ENCODE measurements at regions not wholly inside any gene's neighbourhood (a gene's known extent, or its start where the extent isn't known, plus 50 kb on each side); places are given as distances from the start of the nearest gene placed in this dataset.

- WGBS, 2 donors: 82 to 100% methylated on average over 1 of the region's 1 CpG
- no peaks in the 10 kb centered on the region for H3K9me3 ChIP-seq
- no peak overlapping the region for H3K27ac ChIP-seq
- H3K4me3 ChIP-seq: no peak overlapping the region
- no peaks in the 10 kb centered on the region for H3K36me3 ChIP-seq
- TF ChIP-seq POLR2A (IDR thresholded peaks at IDR 0.05) (no peak), EP300 (IDR thresholded peaks at IDR 0.05) (no peak)
- TF ChIP-seq, protein P1, sequence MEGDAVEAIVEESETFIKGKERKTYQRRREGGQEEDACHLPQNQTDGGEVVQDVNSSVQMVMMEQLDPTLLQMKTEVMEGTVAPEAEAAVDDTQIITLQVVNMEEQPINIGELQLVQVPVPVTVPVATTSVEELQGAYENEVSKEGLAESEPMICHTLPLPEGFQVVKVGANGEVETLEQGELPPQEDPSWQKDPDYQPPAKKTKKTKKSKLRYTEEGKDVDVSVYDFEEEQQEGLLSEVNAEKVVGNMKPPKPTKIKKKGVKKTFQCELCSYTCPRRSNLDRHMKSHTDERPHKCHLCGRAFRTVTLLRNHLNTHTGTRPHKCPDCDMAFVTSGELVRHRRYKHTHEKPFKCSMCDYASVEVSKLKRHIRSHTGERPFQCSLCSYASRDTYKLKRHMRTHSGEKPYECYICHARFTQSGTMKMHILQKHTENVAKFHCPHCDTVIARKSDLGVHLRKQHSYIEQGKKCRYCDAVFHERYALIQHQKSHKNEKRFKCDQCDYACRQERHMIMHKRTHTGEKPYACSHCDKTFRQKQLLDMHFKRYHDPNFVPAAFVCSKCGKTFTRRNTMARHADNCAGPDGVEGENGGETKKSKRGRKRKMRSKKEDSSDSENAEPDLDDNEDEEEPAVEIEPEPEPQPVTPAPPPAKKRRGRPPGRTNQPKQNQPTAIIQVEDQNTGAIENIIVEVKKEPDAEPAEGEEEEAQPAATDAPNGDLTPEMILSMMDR (IDR thresholded peaks at IDR 0.05): no peak
- H3K4me1 ChIP-seq: peaks cover 0 to 9% (median 0%) of the 10 kb centered on the region in 4 donors
- no peaks in the 10 kb centered on the region for H3K27me3 ChIP-seq
- DNase-seq (ENCODE audit: low spot score in 2 of 2): no peak
Observed at GRCh38 chr2:12960671-12961070, 243.9 kb downstream of the TRIB2 start.

- H3K4me3 ChIP-seq: no peak overlapping the region
- no peak for DNase-seq (ENCODE audit: low spot score in 2 of 2)
- 37 to 50% methylated on average over 5 of the region's 5 CpGs for WGBS, 2 donors
- no peaks in the 10 kb centered on the region for H3K27me3 ChIP-seq
- no peaks in the 10 kb centered on the region for H3K36me3 ChIP-seq
- no peak for TF ChIP-seq POLR2A (IDR thresholded peaks at IDR 0.05)
- TF ChIP-seq, protein P1 (IDR thresholded peaks at IDR 0.05): no peak
- TF ChIP-seq EP300 (IDR thresholded peaks at IDR 0.05): no peak
- H3K4me1 ChIP-seq: peaks cover 0 to 12% (median 0%) of the 10 kb centered on the region in 4 donors
- no peak overlapping the region for H3K27ac ChIP-seq
- H3K9me3 ChIP-seq: no peaks in the 10 kb centered on the region
Observed at GRCh38 chr2:12964904-12965539, 248.3 kb downstream of the TRIB2 start.

- DNase-seq (ENCODE audit: low spot score in 2 of 2): no peak
- no peak overlapping the region for H3K27ac ChIP-seq
- TF ChIP-seq EP300 (IDR thresholded peaks at IDR 0.05) (no peak), POLR2A (IDR thresholded peaks at IDR 0.05) (no peak)
- TF ChIP-seq, protein P1 (IDR thresholded peaks at IDR 0.05): no peak
- H3K27me3 ChIP-seq: no peaks in the 10 kb centered on the region
- H3K4me3 ChIP-seq: no peak overlapping the region
- H3K36me3 ChIP-seq: no peaks in the 10 kb centered on the region
- H3K9me3 ChIP-seq: no peaks in the 10 kb centered on the region
- peaks cover 0 to 12% (median 0%) of the 10 kb centered on the region in 4 donors for H3K4me1 ChIP-seq
Observed at GRCh38 chr2:12965540-12966269, 249.0 kb downstream of the TRIB2 start.

- H3K4me3 ChIP-seq: no peak overlapping the region
- no peaks in the 10 kb centered on the region for H3K27me3 ChIP-seq
- H3K9me3 ChIP-seq: no peaks in the 10 kb centered on the region
- peaks cover 0 to 12% (median 0%) of the 10 kb centered on the region in 4 donors for H3K4me1 ChIP-seq
- no peak overlapping the region for H3K27ac ChIP-seq
- WGBS, 2 donors: 93 to 94% methylated on average over 1 of the region's 1 CpG
- no peaks in the 10 kb centered on the region for H3K36me3 ChIP-seq
- TF ChIP-seq, protein P1 (IDR thresholded peaks at IDR 0.05): no peak
- TF ChIP-seq EP300 (IDR thresholded peaks at IDR 0.05) (no peak), POLR2A (IDR thresholded peaks at IDR 0.05) (no peak)
- no peak for DNase-seq (ENCODE audit: low spot score in 2 of 2)
Observed at GRCh38 chr2:12967804-12968203, 251.1 kb downstream of the TRIB2 start.

DNA sequence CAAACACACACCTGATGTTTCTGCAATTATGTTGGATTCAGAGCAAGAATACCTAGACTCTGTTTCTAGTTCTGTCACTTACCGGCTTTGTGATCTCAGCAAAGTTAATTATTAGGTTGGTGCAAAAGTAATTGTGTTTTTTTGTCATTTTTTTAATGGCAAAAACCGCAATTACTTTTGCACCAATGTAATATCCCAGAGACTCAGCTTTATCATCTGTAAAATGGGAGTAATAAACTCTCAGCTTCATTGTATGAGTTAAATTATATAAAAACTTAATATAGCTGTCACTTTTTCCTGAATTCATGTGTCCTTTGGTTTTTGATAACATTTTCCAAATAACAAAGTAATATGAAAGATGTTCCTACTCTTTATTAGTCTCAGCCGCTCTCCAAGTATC is 251.7 kb downstream of the TRIB2 start:
- WGBS, 2 donors: 96 to 98% methylated on average over 3 of the region's 3 CpGs
- Histone ChIP-seq H3K27ac (no peak overlapping the region), H3K36me3 (no peaks in the 10 kb centered on the region), H3K9me3 (no peaks in the 10 kb centered on the region), H3K4me1 (peaks cover 0 to 12% (median 0%) of the 10 kb centered on the region in 4 donors), H3K27me3 (no peaks in the 10 kb centered on the region), H3K4me3 (no peak overlapping the region)
- TF ChIP-seq, protein P1 (IDR thresholded peaks at IDR 0.05): no peak
- TF ChIP-seq POLR2A (IDR thresholded peaks at IDR 0.05) (no peak), EP300 (IDR thresholded peaks at IDR 0.05) (no peak)
- no peak for DNase-seq (ENCODE audit: low spot score in 2 of 2)

Measured in tibial nerve (tissue), 4 donors.